ENCODE measurements at regions not wholly inside any gene's neighbourhood (a gene's known extent, or its start where the extent isn't known, plus 50 kb on each side); places are given as distances from the start of the nearest gene placed in this dataset.

DNA sequence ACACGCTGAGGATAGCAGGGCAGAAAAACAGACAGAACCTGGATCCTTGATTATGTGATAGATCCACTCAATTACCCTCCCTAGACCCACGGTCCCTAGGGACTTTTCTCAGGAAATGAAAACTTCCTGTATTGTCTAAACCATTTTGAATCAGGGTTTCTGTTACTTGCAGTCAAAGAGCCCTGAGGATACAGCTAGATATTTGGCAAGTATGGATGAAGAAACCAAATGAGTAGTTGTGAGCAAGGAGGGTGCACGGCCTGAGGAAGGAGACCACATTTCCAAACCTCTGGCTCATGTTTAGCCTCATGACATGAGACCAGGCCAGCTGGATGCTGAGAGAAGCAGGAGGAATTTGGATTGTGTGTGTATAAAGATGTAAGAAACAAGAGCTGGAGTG lies 91.6 kb downstream of the MRPL14 start:
- no peaks in the 10 kb centered on the region for H3K9me3 ChIP-seq (ENCODE audit: control insufficient read depth, insufficient read depth, low read length)
- H3K27ac ChIP-seq (ENCODE audit: low read depth, low read length): no peak overlapping the region
- H3K4me3 ChIP-seq (ENCODE audit: low read depth, low read length): no peak overlapping the region
- no peaks in the 10 kb centered on the region for H3K36me3 ChIP-seq (ENCODE audit: control insufficient read depth, insufficient read depth, low read length)
- H3K9ac ChIP-seq (ENCODE audit: low read depth, low read length): no peak overlapping the region
- H3K27me3 ChIP-seq (ENCODE audit: control insufficient read depth, insufficient read depth, low read length): no peaks in the 10 kb centered on the region
- peaks cover 3% of the 10 kb centered on the region; the same call in 1 of the 2 replicates for H3K4me1 ChIP-seq (ENCODE audit: control insufficient read depth, insufficient read depth, low read length)

DNA sequence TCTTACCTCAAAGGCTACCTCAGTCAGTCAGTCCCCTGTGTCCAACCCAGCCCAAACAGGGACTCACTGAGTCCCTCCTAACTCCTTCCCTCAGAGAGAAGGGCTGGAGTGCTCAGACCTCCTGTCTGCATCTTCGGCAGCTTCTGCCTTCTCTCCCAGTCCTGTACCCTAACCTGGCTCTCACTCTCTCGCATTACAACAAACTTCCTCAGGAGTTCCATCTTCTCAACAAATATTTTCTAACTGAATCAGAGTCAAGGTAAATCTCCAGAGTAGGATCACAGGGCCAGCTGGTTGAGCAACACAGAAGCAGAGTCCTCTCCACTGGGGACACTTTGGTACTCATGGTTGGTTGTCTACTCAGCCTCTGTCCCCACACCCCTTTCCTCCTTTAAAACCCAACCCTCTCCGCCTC lies 92.3 kb downstream of the MRPL14 start:
- Histone ChIP-seq H3K4me1 (ENCODE audit: control insufficient read depth, insufficient read depth, low read length) (no peaks in the 10 kb centered on the region), H3K9me3 (ENCODE audit: control insufficient read depth, insufficient read depth, low read length) (no peaks in the 10 kb centered on the region), H3K9ac (ENCODE audit: low read depth, low read length) (no peak overlapping the region), H3K27ac (ENCODE audit: low read depth, low read length) (no peak overlapping the region), H3K4me3 (ENCODE audit: low read depth, low read length) (no peak overlapping the region), H3K36me3 (ENCODE audit: control insufficient read depth, insufficient read depth, low read length) (no peaks in the 10 kb centered on the region), H3K27me3 (ENCODE audit: control insufficient read depth, insufficient read depth, low read length) (peaks cover 4% of the 10 kb centered on the region; the same call in 1 of the 2 replicates)

GRCh38 chr6:44034391-44034861 lies 92.8 kb downstream of the MRPL14 start:
- H3K36me3 ChIP-seq (ENCODE audit: control insufficient read depth, insufficient read depth, low read length): no peaks in the 10 kb centered on the region
- peaks cover 5% of the 10 kb centered on the region; the same call in 1 of the 2 replicates for H3K27me3 ChIP-seq (ENCODE audit: control insufficient read depth, insufficient read depth, low read length)
- no peak overlapping the region for H3K4me3 ChIP-seq (ENCODE audit: low read depth, low read length)
- H3K9ac ChIP-seq (ENCODE audit: low read depth, low read length): no peak overlapping the region
- no peaks in the 10 kb centered on the region for H3K9me3 ChIP-seq (ENCODE audit: control insufficient read depth, insufficient read depth, low read length)
- H3K27ac ChIP-seq (ENCODE audit: low read depth, low read length): no peak overlapping the region
- H3K4me1 ChIP-seq (ENCODE audit: control insufficient read depth, insufficient read depth, low read length): no peaks in the 10 kb centered on the region

GRCh38 chr6:44030812-44031454 lies 96.3 kb downstream of the MRPL14 start:
- Histone ChIP-seq H3K9me3 (ENCODE audit: control insufficient read depth, insufficient read depth, low read length) (no peaks in the 10 kb centered on the region), H3K9ac (ENCODE audit: low read depth, low read length) (no peak overlapping the region), H3K27ac (ENCODE audit: low read depth, low read length) (no peak overlapping the region), H3K36me3 (ENCODE audit: control insufficient read depth, insufficient read depth, low read length) (no peaks in the 10 kb centered on the region), H3K4me3 (ENCODE audit: low read depth, low read length) (no peak overlapping the region), H3K27me3 (ENCODE audit: control insufficient read depth, insufficient read depth, low read length) (peaks cover 5% of the 10 kb centered on the region; the same call in 1 of the 2 replicates), H3K4me1 (ENCODE audit: control insufficient read depth, insufficient read depth, low read length) (no peaks in the 10 kb centered on the region)

GRCh38 chr6:44029444-44030185 lies 97.6 kb downstream of the MRPL14 start:
- Histone ChIP-seq H3K4me1 (ENCODE audit: control insufficient read depth, insufficient read depth, low read length) (no peaks in the 10 kb centered on the region), H3K27ac (ENCODE audit: low read depth, low read length) (no peak overlapping the region), H3K9me3 (ENCODE audit: control insufficient read depth, insufficient read depth, low read length) (no peaks in the 10 kb centered on the region), H3K36me3 (ENCODE audit: control insufficient read depth, insufficient read depth, low read length) (no peaks in the 10 kb centered on the region), H3K27me3 (ENCODE audit: control insufficient read depth, insufficient read depth, low read length) (peaks cover 5% of the 10 kb centered on the region; the same call in 1 of the 2 replicates), H3K9ac (ENCODE audit: low read depth, low read length) (no peak overlapping the region), H3K4me3 (ENCODE audit: low read depth, low read length) (no peak overlapping the region)

DNA sequence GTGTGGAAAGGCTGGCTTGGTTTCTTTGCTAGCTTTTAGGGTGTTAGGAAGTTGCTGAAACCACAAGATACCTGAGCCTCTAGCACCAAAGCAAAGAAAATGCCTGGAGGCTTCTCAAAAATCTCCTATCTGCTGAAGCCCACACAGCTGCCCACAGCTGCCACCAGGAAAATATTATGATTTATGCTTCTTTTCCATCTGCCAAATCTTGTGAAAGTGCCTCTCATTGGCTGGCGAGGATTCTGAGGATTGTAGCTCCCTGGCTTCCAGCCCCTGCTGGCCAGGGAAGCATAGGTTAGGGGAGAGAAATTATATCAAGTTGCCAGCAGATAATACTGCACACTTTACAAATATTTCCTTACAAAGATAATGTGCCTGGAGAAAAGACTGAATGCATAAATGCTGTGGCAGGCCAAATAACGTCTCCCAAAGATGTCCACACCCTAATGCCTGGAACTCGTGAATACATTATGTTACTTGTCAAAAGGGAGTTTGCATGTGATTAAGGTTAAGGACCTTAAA lies 98.4 kb downstream of the MRPL14 start:
- Histone ChIP-seq H3K27ac (ENCODE audit: low read depth, low read length) (no peak overlapping the region), H3K4me3 (ENCODE audit: low read depth, low read length) (no peak overlapping the region), H3K27me3 (ENCODE audit: control insufficient read depth, insufficient read depth, low read length) (peaks cover 5% of the 10 kb centered on the region; the same call in 1 of the 2 replicates), H3K4me1 (ENCODE audit: control insufficient read depth, insufficient read depth, low read length) (no peaks in the 10 kb centered on the region), H3K9ac (ENCODE audit: low read depth, low read length) (no peak overlapping the region), H3K36me3 (ENCODE audit: control insufficient read depth, insufficient read depth, low read length) (no peaks in the 10 kb centered on the region), H3K9me3 (ENCODE audit: control insufficient read depth, insufficient read depth, low read length) (no peaks in the 10 kb centered on the region)

GRCh38 chr6:44025226-44025625 lies 102.0 kb downstream of the MRPL14 start:
- Histone ChIP-seq H3K4me3 (ENCODE audit: low read depth, low read length) (no peak overlapping the region), H3K27ac (ENCODE audit: low read depth, low read length) (no peak overlapping the region), H3K9ac (ENCODE audit: low read depth, low read length) (no peak overlapping the region), H3K27me3 (ENCODE audit: control insufficient read depth, insufficient read depth, low read length) (peaks cover 4% of the 10 kb centered on the region; the same call in 1 of the 2 replicates), H3K36me3 (ENCODE audit: control insufficient read depth, insufficient read depth, low read length) (no peaks in the 10 kb centered on the region), H3K4me1 (ENCODE audit: control insufficient read depth, insufficient read depth, low read length) (no peaks in the 10 kb centered on the region), H3K9me3 (ENCODE audit: control insufficient read depth, insufficient read depth, low read length) (no peaks in the 10 kb centered on the region)

GRCh38 chr6:44024574-44025219 lies 102.6 kb downstream of the MRPL14 start:
- Histone ChIP-seq H3K27ac (ENCODE audit: low read depth, low read length) (no peak overlapping the region), H3K4me1 (ENCODE audit: control insufficient read depth, insufficient read depth, low read length) (no peaks in the 10 kb centered on the region), H3K36me3 (ENCODE audit: control insufficient read depth, insufficient read depth, low read length) (no peaks in the 10 kb centered on the region), H3K9ac (ENCODE audit: low read depth, low read length) (no peak overlapping the region), H3K27me3 (ENCODE audit: control insufficient read depth, insufficient read depth, low read length) (no peaks in the 10 kb centered on the region), H3K9me3 (ENCODE audit: control insufficient read depth, insufficient read depth, low read length) (no peaks in the 10 kb centered on the region), H3K4me3 (ENCODE audit: low read depth, low read length) (no peak overlapping the region)

DNA sequence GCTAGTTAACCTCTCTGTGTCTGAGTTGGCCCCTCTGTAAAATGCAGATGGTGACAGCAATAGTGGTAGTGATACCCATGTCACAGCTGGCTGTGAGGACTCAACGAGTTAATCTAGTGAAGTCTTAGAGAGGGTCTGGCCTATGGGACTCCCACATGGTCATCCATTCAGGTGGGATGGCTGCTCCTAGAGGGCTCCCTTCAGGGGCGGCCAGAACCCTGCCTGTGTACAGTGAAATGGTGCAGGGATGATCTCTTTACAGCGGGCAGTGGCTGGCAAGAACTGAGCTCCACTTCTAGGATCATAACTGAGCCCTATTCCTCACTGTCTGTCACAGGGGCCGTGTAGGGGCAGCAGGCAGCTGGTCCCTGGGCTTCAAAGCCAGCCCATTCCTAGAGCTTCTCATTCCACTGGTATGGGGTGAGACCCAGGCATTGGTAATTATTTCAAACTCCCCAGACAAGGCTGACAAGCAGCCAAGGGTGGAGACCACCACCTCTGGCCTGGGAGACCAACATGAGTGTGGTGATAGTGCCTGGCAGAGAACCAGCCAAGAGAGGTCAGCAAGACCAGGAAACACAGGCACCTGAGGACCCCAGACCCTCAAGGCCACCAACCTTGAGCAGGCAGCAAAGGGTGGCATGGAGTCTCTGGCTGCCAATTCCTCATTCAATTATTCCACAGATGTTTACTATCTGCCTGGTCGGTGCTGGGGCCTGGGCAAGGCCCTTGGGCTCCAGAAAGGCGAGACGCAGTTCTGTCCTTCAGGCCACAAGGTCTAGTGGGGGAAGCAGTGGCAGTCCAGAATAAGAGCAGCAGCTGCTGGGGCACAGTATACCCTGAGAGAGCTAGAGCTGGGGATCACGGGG lies 103.4 kb downstream of the MRPL14 start:
- H3K4me3 ChIP-seq (ENCODE audit: low read depth, low read length): no peak overlapping the region
- H3K27me3 ChIP-seq (ENCODE audit: control insufficient read depth, insufficient read depth, low read length): no peaks in the 10 kb centered on the region
- no peak overlapping the region for H3K9ac ChIP-seq (ENCODE audit: low read depth, low read length)
- no peaks in the 10 kb centered on the region for H3K9me3 ChIP-seq (ENCODE audit: control insufficient read depth, insufficient read depth, low read length)
- no peak overlapping the region for H3K27ac ChIP-seq (ENCODE audit: low read depth, low read length)
- no peaks in the 10 kb centered on the region for H3K4me1 ChIP-seq (ENCODE audit: control insufficient read depth, insufficient read depth, low read length)
- H3K36me3 ChIP-seq (ENCODE audit: control insufficient read depth, insufficient read depth, low read length): no peaks in the 10 kb centered on the region

GRCh38 chr6:44022671-44023352 lies 104.4 kb downstream of the MRPL14 start:
- no peak overlapping the region for H3K27ac ChIP-seq (ENCODE audit: low read depth, low read length)

More at GRCh38 chr6:44022671-44023352, 104.4 kb downstream of the MRPL14 start:
- Histone ChIP-seq H3K36me3 (ENCODE audit: control insufficient read depth, insufficient read depth, low read length) (no peaks in the 10 kb centered on the region), H3K9ac (ENCODE audit: low read depth, low read length) (no peak overlapping the region), H3K4me1 (ENCODE audit: control insufficient read depth, insufficient read depth, low read length) (no peaks in the 10 kb centered on the region), H3K9me3 (ENCODE audit: control insufficient read depth, insufficient read depth, low read length) (no peaks in the 10 kb centered on the region), H3K27me3 (ENCODE audit: control insufficient read depth, insufficient read depth, low read length) (no peaks in the 10 kb centered on the region), H3K4me3 (ENCODE audit: low read depth, low read length) (no peak overlapping the region)

Data from HUES48 (cell line).